Common myeloid progenitor, CD34-positive (primary cell): ENCODE measurements at regions not wholly inside any gene's neighbourhood (a gene's known extent, or its start where the extent isn't known, plus 50 kb on each side); places are given as distances from the start of the nearest gene placed in this dataset.

Source experiments
- CTCF ChIA-PET: fragments of 350-600 bp; sonication (Branson Sonifier 250); formaldehyde crosslinking; loops from one replicate; lab custom pipeline; 2021; ENCODE audit warnings: antibody characterized with exemption; lab: Charles Lee
- POLR2A ChIA-PET: fragments of 350-600 bp; sonication (Branson Sonifier 250); formaldehyde crosslinking; loops from one replicate; lab custom pipeline; 2021; ENCODE audit warnings: antibody characterized with exemption; lab: Charles Lee
- DNase-seq, 3 donors: peaks; one replicate each; pipeline versions ENCODE4 v3.0.0 to v3.0.0-alpha.2; 2013
- H3K27ac ChIP-seq, 2 experiments: 1 replicate in 1 of 2; 2 replicates in 1 of 2; pipeline ENCODE4 v1.7.0; 2013; ENCODE audit warnings: inconsistent platforms in 2 of 2, low read length in 2 of 2, mild to moderate bottlenecking in 2 of 2, low read depth in 1 of 2, moderate library complexity in 1 of 2; ENCODE audit not compliant: severe bottlenecking in 2 of 2, insufficient read depth in 1 of 2, poor library complexity in 1 of 2
- H3K27me3 ChIP-seq, 5 experiments: replicated peaks in 2 of 5; 1 replicate in 3 of 5; 2 replicates in 2 of 5; pipeline versions ENCODE4 v1.6.1 to v1.7.0; 2013; ENCODE audit warnings: low read length in 4 of 5, mild to moderate bottlenecking in 2 of 5, moderate library complexity in 2 of 5, inconsistent platforms in 1 of 5; ENCODE audit not compliant: insufficient read depth in 5 of 5, control insufficient read depth in 4 of 5
- H3K36me3 ChIP-seq, 4 experiments: 1 replicate in 2 of 4; 2 replicates in 2 of 4; pipeline versions ENCODE4 v1.6.1 to v1.7.0; 2013; ENCODE audit warnings: low read length in 3 of 4, control low read depth in 1 of 4, mild to moderate bottlenecking in 1 of 4; ENCODE audit not compliant: control insufficient read depth in 4 of 4, insufficient read depth in 4 of 4
- H3K4me1 ChIP-seq, 4 experiments: 1 replicate in 3 of 4; 2 replicates in 1 of 4; pipeline versions ENCODE4 v1.6.1 to v1.7.1; 2013; ENCODE audit warnings: low read length in 3 of 4, mild to moderate bottlenecking in 3 of 4, control low read depth in 1 of 4, inconsistent platforms in 1 of 4, moderate library complexity in 1 of 4; ENCODE audit not compliant: control insufficient read depth in 4 of 4, insufficient read depth in 4 of 4; ENCODE audit errors: control extremely low read depth in 1 of 4
- H3K4me3 ChIP-seq, 7 experiments: 1 replicate in 4 of 7; 2 replicates in 3 of 7; pipeline versions ENCODE4 v1.5.1 to v1.7.0; 2013; ENCODE audit warnings: mild to moderate bottlenecking in 7 of 7, low read length in 6 of 7, moderate library complexity in 6 of 7, inconsistent platforms in 2 of 7, low read depth in 2 of 7, control low read depth in 1 of 7; ENCODE audit not compliant: insufficient read depth in 4 of 7, control insufficient read depth in 1 of 7; ENCODE audit errors: extremely low read depth in 1 of 7
- H3K9me3 ChIP-seq, 5 experiments: 1 replicate in 4 of 5; 2 replicates in 1 of 5; pipeline versions ENCODE4 v1.6.1 to v1.7.1; 2013; ENCODE audit warnings: low read length in 4 of 5, mild to moderate bottlenecking in 2 of 5, inconsistent platforms in 1 of 5, low read depth in 1 of 5, moderate library complexity in 1 of 5; ENCODE audit not compliant: control insufficient read depth in 4 of 5, insufficient read depth in 2 of 5; ENCODE audit errors: control extremely low read depth in 1 of 5
- WGBS: methylation state at CpG from one replicate; pipeline ENCODE4 v1.1.5; 2013; ENCODE audit not compliant: insufficient coverage; 5-methylcytosine and 5-hydroxymethylcytosine counted together

DNA sequence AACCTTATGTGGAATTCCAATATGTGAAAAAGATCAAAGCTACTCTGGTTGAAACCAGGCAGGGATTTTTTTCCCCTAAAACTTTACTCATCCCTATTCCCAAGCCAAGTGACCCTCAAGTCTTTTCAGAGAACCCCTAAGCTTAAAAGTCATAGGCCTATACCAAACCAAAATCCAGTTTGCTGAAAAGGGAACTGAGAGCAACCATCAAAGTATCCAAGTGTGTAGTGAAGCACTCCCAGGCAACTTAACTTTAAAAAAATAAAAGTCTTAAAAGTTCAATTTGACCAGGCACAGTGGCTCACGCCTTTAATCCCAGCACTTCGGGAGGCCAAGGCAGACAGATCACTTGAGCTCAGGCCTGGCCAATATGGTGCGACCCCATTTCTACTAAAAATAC is 101.2 kb upstream of the DAAM1 start:
- Histone ChIP-seq H3K27me3 (no peaks in the 10 kb centered on the region), H3K9me3 (no peaks in the 10 kb centered on the region), H3K4me1 (no peaks in the 10 kb centered on the region), H3K27ac (no peak overlapping the region), H3K4me3 (no peak overlapping the region), H3K36me3 (no peaks in the 10 kb centered on the region)
- WGBS, result 83% methylated on average over 1 of the region's 3 CpGs
- no peak for DNase-seq
- CTCF ChIA-PET, result no interaction called here
- POLR2A ChIA-PET, result no interaction called here

- Histone ChIP-seq H3K4me3 (no peak overlapping the region), H3K36me3 (no peaks in the 10 kb centered on the region), H3K9me3 (no peaks in the 10 kb centered on the region), H3K27me3 (no peaks in the 10 kb centered on the region), H3K4me1 (no peaks in the 10 kb centered on the region), H3K27ac (no peak overlapping the region)
- POLR2A ChIA-PET, result interaction anchor here (0.6 kb wide), 1 partner anchor 11 kb away, joined by 5 read pairs; no protein-coding TSS in a partner anchor
- no peak for DNase-seq
- 100% methylated on average over 2 of the region's 2 CpGs for WGBS
- CTCF ChIA-PET, result no interaction called here
These were observed 100.8 kb upstream of the DAAM1 start for GRCh38 chr14:59087711-59088110.

DNA sequence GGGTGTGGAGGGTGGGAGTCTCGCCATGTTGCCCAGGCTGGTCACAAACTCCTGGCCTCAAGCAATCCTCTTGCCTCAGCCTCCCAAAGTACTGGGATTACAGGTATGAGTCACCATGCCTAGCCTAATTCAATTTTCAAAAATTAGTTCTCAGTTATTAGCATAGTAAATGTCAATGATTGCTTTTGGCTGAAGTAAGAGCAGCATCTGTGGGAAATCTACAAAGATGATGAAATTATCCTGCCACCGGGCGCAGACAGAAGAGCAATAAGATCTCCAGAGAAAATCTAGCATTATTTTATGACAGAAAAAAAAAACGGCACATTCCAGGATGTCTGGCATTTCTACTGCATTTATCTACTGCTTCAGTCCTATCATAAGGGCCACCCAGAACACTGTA is 97.9 kb upstream of the DAAM1 start:
- no peaks in the 10 kb centered on the region for H3K4me1 ChIP-seq
- H3K4me3 ChIP-seq, result no peak overlapping the region
- H3K27ac ChIP-seq, result no peak overlapping the region
- no peak for DNase-seq
- 100% methylated on average over 3 of the region's 4 CpGs for WGBS
- H3K36me3 ChIP-seq, result no peaks in the 10 kb centered on the region
- no peaks in the 10 kb centered on the region for H3K9me3 ChIP-seq
- ChIA-PET POLR2A (no interaction called here), CTCF (no interaction called here)
- H3K27me3 ChIP-seq, result no peaks in the 10 kb centered on the region

DNA sequence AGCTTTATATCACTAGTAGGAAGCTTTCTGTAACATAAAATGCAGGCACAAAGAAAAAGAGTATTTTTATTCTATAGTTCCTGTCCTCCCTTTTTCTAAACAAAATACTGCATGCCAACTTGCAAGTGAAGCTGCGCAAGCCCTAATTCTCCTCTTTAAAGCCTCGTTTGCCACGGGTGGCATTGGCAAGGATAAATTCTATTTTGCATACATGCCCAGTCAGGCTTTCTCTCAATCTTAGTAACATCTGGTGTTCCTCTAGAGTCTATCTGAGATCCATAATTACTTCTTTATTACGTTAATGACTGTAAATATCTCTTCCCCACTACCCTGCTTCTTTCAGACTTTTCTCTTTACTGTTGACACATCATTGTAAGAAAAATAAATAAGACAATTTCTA is 97.1 kb upstream of the DAAM1 start:
- CTCF ChIA-PET, result no interaction called here
- POLR2A ChIA-PET, result no interaction called here
- H3K36me3 ChIP-seq, result no peaks in the 10 kb centered on the region
- no peaks in the 10 kb centered on the region for H3K27me3 ChIP-seq
- no peak for DNase-seq
- 100% methylated on average over 3 of the region's 4 CpGs for WGBS
- H3K9me3 ChIP-seq, result no peaks in the 10 kb centered on the region
- no peak overlapping the region for H3K27ac ChIP-seq
- H3K4me3 ChIP-seq, result no peak overlapping the region
- H3K4me1 ChIP-seq, result no peaks in the 10 kb centered on the region

- H3K4me1 ChIP-seq, result no peaks in the 10 kb centered on the region
- H3K27me3 ChIP-seq, result no peaks in the 10 kb centered on the region
- H3K4me3 ChIP-seq, result no peak overlapping the region
- ChIA-PET CTCF (interaction anchor here (0.6 kb wide), 1 partner anchor 538 kb away, joined by 3 read pairs; no protein-coding TSS in a partner anchor), POLR2A (no interaction called here)
- H3K27ac ChIP-seq, result no peak overlapping the region
- H3K9me3 ChIP-seq, result no peaks in the 10 kb centered on the region
- H3K36me3 ChIP-seq, result no peaks in the 10 kb centered on the region
- WGBS, result 100% methylated on average over 3 of the region's 4 CpGs
- DNase-seq, result no peak
These were observed 96.5 kb upstream of the DAAM1 start for GRCh38 chr14:59091976-59092375.

GRCh38 chr14:59093902-59094301 is 94.6 kb upstream of the DAAM1 start:
- Histone ChIP-seq H3K4me3 (no peak overlapping the region), H3K27ac (no peak overlapping the region), H3K36me3 (no peaks in the 10 kb centered on the region), H3K27me3 (no peaks in the 10 kb centered on the region), H3K4me1 (no peaks in the 10 kb centered on the region), H3K9me3 (no peaks in the 10 kb centered on the region)
- ChIA-PET CTCF (no interaction called here), POLR2A (no interaction called here)
- WGBS, result 96% methylated on average over 5 of the region's 7 CpGs
- DNase-seq, result no peak

GRCh38 chr14:59096303-59096702 is 92.2 kb upstream of the DAAM1 start:
- Histone ChIP-seq H3K4me3 (no peak overlapping the region), H3K4me1 (no peaks in the 10 kb centered on the region), H3K27me3 (no peaks in the 10 kb centered on the region), H3K9me3 (no peaks in the 10 kb centered on the region), H3K27ac (no peak overlapping the region), H3K36me3 (no peaks in the 10 kb centered on the region)
- ChIA-PET POLR2A (no interaction called here), CTCF (interaction anchor here (1.1 to 1.2 kb wide), 2 partner anchors 14 to 28 kb away, joined by 3 to 4 read pairs; no protein-coding TSS in a partner anchor)
- WGBS, result no CpG with 5 or more reads among the region's 2 CpGs
- no peak for DNase-seq
